Activated CD4-positive, alpha-beta T cell treated with anti-CD3 and anti-CD28 coated beads, Interleukin-2, Interleukin-6, amounts not matched to agents 100 ng/mL and 50 ng/mL, durations not matched to agents 16 hours and 8 hours (primary cell): ENCODE measurements at regions not wholly inside any gene's neighbourhood (a gene's known extent, or its start where the extent isn't known, plus 50 kb on each side); places are given as distances from the start of the nearest gene placed in this dataset.

Source experiments
- DNase-seq: peaks from one replicate; pipeline ENCODE4 v3.0.0-alpha.2; 2020

- DNase-seq = no peak
Measured at GRCh38 chr21:16563795-16564194, 834.0 kb downstream of the USP25 start.

- no peak for DNase-seq
Measured at GRCh38 chr21:16568244-16568643, 838.5 kb downstream of the USP25 start.

GRCh38 chr21:16568661-16569060, 838.9 kb downstream of the USP25 start:
- DNase-seq = no peak

GRCh38 chr21:16569679-16570078, 839.9 kb downstream of the USP25 start:
- DNase-seq = no peak

GRCh38 chr21:16570171-16570570, 840.4 kb downstream of the USP25 start:
- no peak for DNase-seq

- DNase-seq = no peak
Measured at GRCh38 chr21:16570856-16571255, 841.1 kb downstream of the USP25 start.

GRCh38 chr21:16571594-16571993, 841.8 kb downstream of the USP25 start:
- DNase-seq = no peak

- no peak for DNase-seq
Measured at GRCh38 chr21:16572032-16572431, 842.2 kb downstream of the USP25 start.

GRCh38 chr21:16573578-16573977, 843.8 kb downstream of the USP25 start:
- no peak for DNase-seq

GRCh38 chr21:16577975-16578374, 848.2 kb downstream of the USP25 start:
- no peak for DNase-seq

- no peak for DNase-seq
Measured at GRCh38 chr21:16578912-16579311, 849.1 kb downstream of the USP25 start.

GRCh38 chr21:16579538-16579937, 849.8 kb downstream of the USP25 start:
- DNase-seq = no peak

- DNase-seq = no peak
Measured at GRCh38 chr21:16580661-16581060, 850.9 kb downstream of the USP25 start.

GRCh38 chr21:16583556-16583955, 853.8 kb downstream of the USP25 start:
- DNase-seq = no peak

- no peak for DNase-seq
Measured at GRCh38 chr21:16584756-16585155, 855.0 kb downstream of the USP25 start.

GRCh38 chr21:16585896-16586295, 856.1 kb downstream of the USP25 start:
- no peak for DNase-seq

GRCh38 chr21:16587141-16587581, 857.4 kb downstream of the USP25 start:
- no peak for DNase-seq

GRCh38 chr21:16587681-16588375, 858.0 kb downstream of the USP25 start:
- no peak for DNase-seq

GRCh38 chr21:16588433-16588860, 858.7 kb downstream of the USP25 start:
- DNase-seq = no peak

- no peak for DNase-seq
Measured at GRCh38 chr21:16589006-16589898, 859.5 kb downstream of the USP25 start.

- DNase-seq = no peak
Measured at GRCh38 chr21:16590186-16590585, 860.4 kb downstream of the USP25 start.

- DNase-seq = no peak
Measured at GRCh38 chr21:16590641-16591292, 861.0 kb downstream of the USP25 start.

GRCh38 chr21:16592381-16592780, 862.6 kb downstream of the USP25 start:
- DNase-seq = no peak

GRCh38 chr21:16594191-16594590, 864.4 kb downstream of the USP25 start:
- DNase-seq = no peak
